AG10803 (cell line): ENCODE measurements at regions not wholly inside any gene's neighbourhood (a gene's known extent, or its start where the extent isn't known, plus 50 kb on each side); places are given as distances from the start of the nearest gene placed in this dataset.

ENCODE experiments used
- DNase-seq: peaks from one replicate; pipeline ENCODE4 v3.0.0; 2010; ENCODE audit warnings: low read depth
- H3K4me3 ChIP-seq: 2 replicates; pipeline ENCODE4 v1.5.1; 2011; ENCODE audit warnings: mild to moderate bottlenecking, low read length, control low read depth
- CTCF ChIP-seq: conservative IDR thresholded peaks from 2 replicates; pipeline ENCODE4 v1.5.1; 2011; ENCODE audit warnings: mild to moderate bottlenecking, low read length, control low read depth, inconsistent platforms

- no peak overlapping the region for H3K4me3 ChIP-seq
- TF ChIP-seq CTCF: no peak
- DNase-seq: no peak
Observed at GRCh38 chr2:211077216-211077767, 520.9 kb downstream of the CPS1 start.

- DNase-seq: no peak
- no peak for TF ChIP-seq CTCF
- H3K4me3 ChIP-seq: no peak overlapping the region
Observed at GRCh38 chr2:211084352-211084751, 528.0 kb downstream of the CPS1 start.

- H3K4me3 ChIP-seq: no peak overlapping the region
- DNase-seq: peak; percentile 1
- peak; percentile 55 for TF ChIP-seq CTCF
Observed at GRCh38 chr2:211085056-211085680, 528.8 kb downstream of the CPS1 start.

- no peak for DNase-seq
- H3K4me3 ChIP-seq: no peak overlapping the region
- no peak for TF ChIP-seq CTCF
Observed at GRCh38 chr2:211086049-211086448, 529.6 kb downstream of the CPS1 start.

- H3K4me3 ChIP-seq: no peak overlapping the region
- no peak for DNase-seq
- no peak for TF ChIP-seq CTCF
Observed at GRCh38 chr2:211089127-211089526, 532.7 kb downstream of the CPS1 start.

GRCh38 chr2:211093743-211094303 lies 537.4 kb downstream of the CPS1 start:
- H3K4me3 ChIP-seq: no peak overlapping the region
- peak; percentile 8; the same call in 1 of the 2 replicates for TF ChIP-seq CTCF
- no peak for DNase-seq

GRCh38 chr2:211103989-211104388 lies 547.6 kb downstream of the CPS1 start:
- no peak for DNase-seq
- TF ChIP-seq CTCF: no peak
- no peak overlapping the region for H3K4me3 ChIP-seq
